CD14-positive monocyte (primary cell): ENCODE measurements at regions not wholly inside any gene's neighbourhood (a gene's known extent, or its start where the extent isn't known, plus 50 kb on each side); places are given as distances from the start of the nearest gene placed in this dataset.

Experiments used
- DNase-seq, 3 donors: peaks; one replicate each; pipeline ENCODE4 v3.0.0-alpha.2; 2011 to 2022
- H2AFZ ChIP-seq: 2 replicates; pipeline ENCODE4 v1.6.0; 2012; ENCODE audit warnings: mild to moderate bottlenecking, low read depth, low read length, inconsistent platforms; ENCODE audit not compliant: insufficient read depth, poor library complexity, severe bottlenecking
- H3K27ac ChIP-seq, 2 donors: 1 replicate in 1 of 2; 2 replicates in 1 of 2; pipeline ENCODE4 v1.5.1; 2012 to 2013; ENCODE audit warnings: low read length in 2 of 2, control low read depth in 1 of 2, inconsistent platforms in 1 of 2, low read depth in 1 of 2, mild to moderate bottlenecking in 1 of 2
- H3K27me3 ChIP-seq, 2 donors: one replicate each; pipeline versions ENCODE4 v1.6.0 to v1.6.1; 2011 to 2013; ENCODE audit warnings: low read length in 2 of 2; ENCODE audit not compliant: control insufficient read depth in 2 of 2, insufficient read depth in 2 of 2
- H3K36me3 ChIP-seq, 2 donors: replicated peaks in 1 of 2; 1 replicate in 1 of 2; 2 replicates in 1 of 2; pipeline versions ENCODE4 v1.5.1 to v1.6.1; 2012 to 2013; ENCODE audit warnings: low read length in 2 of 2, control low read depth in 1 of 2, inconsistent platforms in 1 of 2, mild to moderate bottlenecking in 1 of 2; ENCODE audit not compliant: insufficient read depth in 2 of 2, control insufficient read depth in 1 of 2
- H3K4me1 ChIP-seq, 2 donors: 1 replicate in 1 of 2; 2 replicates in 1 of 2; pipeline versions ENCODE4 v1.5.1 to v1.6.1; 2012 to 2013; ENCODE audit warnings: low read length in 2 of 2, control low read depth in 1 of 2, inconsistent platforms in 1 of 2, mild to moderate bottlenecking in 1 of 2, moderate library complexity in 1 of 2; ENCODE audit not compliant: insufficient read depth in 2 of 2, control insufficient read depth in 1 of 2
- H3K4me2 ChIP-seq: replicated peaks from 2 replicates; pipeline ENCODE3; 2012; ENCODE audit warnings: low read length, moderate library complexity, mild to moderate bottlenecking; ENCODE audit not compliant: poor library complexity, severe bottlenecking; ENCODE audit errors: extremely low read depth
- H3K4me3 ChIP-seq, 3 experiments: fragments of 200-600 bp in 1 of 3; sonication (generic) in 1 of 3; replicated peaks in 1 of 3; 1 replicate in 2 of 3; 2 replicates in 1 of 3; pipeline ENCODE4 v1.5.1; 2011 to 2013; ENCODE audit warnings: low read length in 3 of 3, mild to moderate bottlenecking in 3 of 3, control low read depth in 2 of 3, low read depth in 2 of 3, inconsistent platforms in 1 of 3, moderate library complexity in 1 of 3
- H3K79me2 ChIP-seq: 2 replicates; pipeline ENCODE4 v1.6.0; 2012; ENCODE audit warnings: mild to moderate bottlenecking, control low read depth, inconsistent platforms, low read length, moderate library complexity; ENCODE audit not compliant: insufficient read depth
- H3K9ac ChIP-seq: 2 replicates; pipeline ENCODE4 v1.6.0; 2017; ENCODE audit warnings: low read length, mild to moderate bottlenecking; ENCODE audit not compliant: insufficient read depth, poor library complexity, severe bottlenecking
- H3K9me3 ChIP-seq, 2 donors: replicated peaks in 1 of 2; 1 replicate in 1 of 2; 2 replicates in 1 of 2; pipeline versions ENCODE4 v1.5.1 to v1.6.1; 2012 to 2013; ENCODE audit warnings: low read length in 2 of 2, control low read depth in 1 of 2; ENCODE audit not compliant: control insufficient read depth in 1 of 2, insufficient read depth in 1 of 2
- H4K20me1 ChIP-seq: 2 replicates; pipeline ENCODE4 v1.6.0; 2012; ENCODE audit warnings: mild to moderate bottlenecking, low read length, control low read depth, moderate library complexity; ENCODE audit not compliant: insufficient read depth
- H3K27ac Mint-ChIP-seq, 7 donors: one replicate each; pipeline ENCODE4 v1.8.0; 2020; ENCODE audit warnings: mild to moderate bottlenecking in 7 of 7, mixed read lengths in 7 of 7, moderate library complexity in 6 of 7, inconsistent platforms in 2 of 7
- H3K27me3 Mint-ChIP-seq, 3 donors: one replicate each; pipeline ENCODE4 v1.8.0; 2021 to 2022; ENCODE audit warnings: low read depth in 3 of 3, mild to moderate bottlenecking in 3 of 3, mixed read lengths in 3 of 3, moderate library complexity in 3 of 3, inconsistent platforms in 1 of 3
- H3K36me3 Mint-ChIP-seq, 2 donors: one replicate each; pipeline ENCODE4 v1.8.0; 2020; ENCODE audit warnings: mixed read lengths in 2 of 2, inconsistent platforms in 1 of 2, mild to moderate bottlenecking in 1 of 2
- H3K4me1 Mint-ChIP-seq: one replicate; pipeline ENCODE4 v1.8.0; 2020; ENCODE audit warnings: mild to moderate bottlenecking, mixed read lengths
- H3K4me3 Mint-ChIP-seq, 2 donors: one replicate each; pipeline ENCODE4 v1.8.0; 2020; ENCODE audit warnings: mild to moderate bottlenecking in 2 of 2, mixed read lengths in 2 of 2, moderate library complexity in 1 of 2
- H3K9me3 Mint-ChIP-seq, 7 donors: one replicate each; pipeline ENCODE4 v1.8.0; 2020 to 2022; ENCODE audit warnings: mixed read lengths in 7 of 7, mild to moderate bottlenecking in 6 of 7, moderate library complexity in 6 of 7, inconsistent platforms in 2 of 7
- CTCF ChIP-seq: fragments of 200-600 bp; IDR thresholded peaks from one replicate; pipeline ENCODE4 v1.8.0; 2022; ENCODE audit warnings: antibody characterized with exemption, mild to moderate bottlenecking
- WGBS: methylation state at CpG from one replicate; pipeline ENCODE4 v1.1.5; 2013; ENCODE audit warnings: missing lambda C conversion rate; ENCODE audit not compliant: insufficient coverage; 5-methylcytosine and 5-hydroxymethylcytosine counted together
- intact Hi-C, 2 donors: fragments of 100-400 bp; cut with micrococcal nuclease; formaldehyde crosslinking; loops; one replicate each; pipeline versions ENCODE4 v1.15.0 to v1.15.1; 2023

- H3K4me2 ChIP-seq, result no peak overlapping the region
- Mint-ChIP-seq H3K4me1 (no peaks in the 10 kb centered on the region), H3K27ac (no peak overlapping the region), H3K27me3 (peaks cover 2 to 9% (median 4%) of the 10 kb centered on the region in 3 donors), H3K9me3 (peaks cover 0 to 2% (median 0%) of the 10 kb centered on the region in 7 donors), H3K4me3 (no peak overlapping the region), H3K36me3 (no peaks in the 10 kb centered on the region)
- H3K79me2 ChIP-seq, result no peaks in the 10 kb centered on the region
- no peak overlapping the region for H3K4me3 ChIP-seq
- no peaks in the 10 kb centered on the region for H3K9me3 ChIP-seq
- H3K4me1 ChIP-seq, result no peaks in the 10 kb centered on the region
- no peak overlapping the region for H3K9ac ChIP-seq
- DNase-seq, result no peak
- H3K36me3 ChIP-seq, result no peaks in the 10 kb centered on the region
- intact Hi-C loops, result no loop called here
- no peaks in the 10 kb centered on the region for H3K27me3 ChIP-seq
- no peak overlapping the region for H2AFZ ChIP-seq
- H4K20me1 ChIP-seq, result no peaks in the 10 kb centered on the region
- TF ChIP-seq CTCF, result no peak
- 97% methylated on average over 6 of the region's 14 CpGs for WGBS
- H3K27ac ChIP-seq, result no peak overlapping the region
Observed at GRCh38 chr22:49099089-49099488, 728.6 kb downstream of the BRD1 start.

GRCh38 chr22:49097966-49098365, 729.7 kb downstream of the BRD1 start:
- intact Hi-C loops, result no loop called here

More at GRCh38 chr22:49097966-49098365, 729.7 kb downstream of the BRD1 start:
- Mint-ChIP-seq H3K36me3 (no peaks in the 10 kb centered on the region), H3K4me1 (no peaks in the 10 kb centered on the region), H3K27me3 (peaks cover 2 to 9% (median 3%) of the 10 kb centered on the region in 3 donors), H3K27ac (no peak overlapping the region), H3K9me3 (peaks cover 0 to 2% (median 0%) of the 10 kb centered on the region in 7 donors), H3K4me3 (no peak overlapping the region)
- H3K27ac ChIP-seq, result no peak overlapping the region
- no peak overlapping the region for H3K4me3 ChIP-seq
- H3K9ac ChIP-seq, result no peak overlapping the region
- no peaks in the 10 kb centered on the region for H3K9me3 ChIP-seq
- no peak for DNase-seq
- H3K79me2 ChIP-seq, result no peaks in the 10 kb centered on the region
- no peak overlapping the region for H3K4me2 ChIP-seq
- no peak overlapping the region for H2AFZ ChIP-seq
- no peaks in the 10 kb centered on the region for H3K36me3 ChIP-seq
- no peak for TF ChIP-seq CTCF
- 92% methylated on average over 8 of the region's 10 CpGs for WGBS
- no peaks in the 10 kb centered on the region for H3K4me1 ChIP-seq
- no peaks in the 10 kb centered on the region for H3K27me3 ChIP-seq
- H4K20me1 ChIP-seq, result no peaks in the 10 kb centered on the region
